HG03159 (cell line): ENCODE measurements at regions not wholly inside any gene's neighbourhood (a gene's known extent, or its start where the extent isn't known, plus 50 kb on each side); places are given as distances from the start of the nearest gene placed in this dataset.

Experiments
- ATAC-seq: cut with Tn5 transposase; IDR thresholded peaks from one replicate; pipeline ENCODE4 v1.9.1; 2021; ENCODE audit warnings: mild to moderate bottlenecking, moderate library complexity; ENCODE audit not compliant: unreplicated experiment

GRCh38 chr22:49159711-49160110, 668.0 kb downstream of the BRD1 start:
- ATAC-seq: no peak

DNA sequence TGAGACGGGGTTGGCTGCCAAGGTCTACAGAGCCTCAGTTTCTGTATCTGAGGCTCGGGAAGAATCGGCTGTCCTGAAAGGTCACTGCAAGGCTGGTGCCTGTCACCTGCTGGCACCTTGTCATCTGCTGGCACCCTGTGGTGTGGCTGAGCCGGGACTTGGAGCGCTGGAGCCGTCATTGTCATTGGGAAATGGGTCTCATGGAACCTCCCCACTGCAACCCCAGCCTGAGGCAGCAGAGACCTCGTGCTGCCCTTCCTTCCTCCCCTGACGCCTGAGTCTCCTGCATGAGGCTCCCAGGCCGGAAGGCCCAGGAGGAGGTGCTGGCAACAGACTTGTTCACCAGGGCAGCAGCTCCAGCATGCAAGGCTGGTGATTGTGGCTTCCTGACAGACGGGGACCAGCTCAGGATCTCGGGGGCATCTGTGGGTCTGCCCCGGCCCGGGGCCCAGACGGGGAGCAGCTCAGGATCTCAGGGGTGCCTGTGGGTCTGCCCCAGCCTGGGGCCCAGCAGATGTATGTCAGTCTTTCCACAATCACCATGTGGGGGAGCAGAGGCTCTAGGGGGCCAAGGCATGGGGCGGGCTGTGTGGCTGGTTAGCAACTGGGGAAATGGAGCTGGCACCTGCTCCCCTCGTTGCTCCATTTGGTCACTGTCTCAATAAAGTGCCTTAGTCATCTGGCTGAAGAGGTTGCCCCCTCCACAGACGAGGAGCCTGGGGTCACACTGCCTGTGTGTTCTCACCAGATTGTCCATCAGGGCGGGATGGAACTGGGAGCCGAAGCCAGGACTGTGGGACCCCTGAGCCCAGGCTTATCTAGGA, 668.7 kb downstream of the BRD1 start:
- no peak for ATAC-seq

DNA sequence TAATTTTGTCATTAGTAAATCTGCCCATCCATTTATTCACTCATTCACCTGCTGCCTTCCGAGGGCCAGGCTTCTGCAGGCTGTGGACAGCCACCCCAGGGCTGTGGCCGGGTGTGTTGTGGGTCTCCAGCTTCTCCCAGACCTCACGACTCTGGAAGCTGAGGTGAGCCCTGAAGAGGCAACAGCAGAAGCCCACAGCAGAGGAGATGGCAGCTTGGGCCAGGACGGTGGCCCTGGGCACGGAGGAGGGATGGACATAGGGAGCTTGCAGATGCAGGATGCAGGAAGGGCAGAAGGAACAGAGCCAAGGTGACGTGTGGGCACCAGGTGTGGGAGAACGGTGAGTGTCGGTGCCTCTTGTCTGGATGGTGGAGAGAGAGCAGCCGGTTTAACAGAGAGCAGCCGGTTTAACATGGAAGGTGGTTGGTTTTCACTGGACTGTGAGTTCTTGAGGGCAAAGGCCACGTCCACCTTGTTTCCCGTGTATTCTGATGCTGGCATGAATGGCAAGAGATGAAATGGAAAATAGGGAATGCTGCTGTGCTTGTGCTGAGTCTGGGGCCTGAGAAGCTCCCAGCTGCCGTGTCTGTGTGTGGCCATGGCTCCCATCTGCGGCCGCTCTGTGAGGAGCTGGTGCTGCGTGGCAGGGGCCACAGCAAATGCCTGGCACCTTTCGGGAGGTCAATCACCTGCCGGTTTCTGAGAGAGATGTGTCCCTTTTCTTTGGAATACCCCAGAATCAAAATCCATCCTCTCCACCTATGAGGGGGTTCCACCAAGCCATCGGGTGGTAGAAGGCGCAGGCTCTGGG, 669.9 kb downstream of the BRD1 start:
- no peak for ATAC-seq

DNA sequence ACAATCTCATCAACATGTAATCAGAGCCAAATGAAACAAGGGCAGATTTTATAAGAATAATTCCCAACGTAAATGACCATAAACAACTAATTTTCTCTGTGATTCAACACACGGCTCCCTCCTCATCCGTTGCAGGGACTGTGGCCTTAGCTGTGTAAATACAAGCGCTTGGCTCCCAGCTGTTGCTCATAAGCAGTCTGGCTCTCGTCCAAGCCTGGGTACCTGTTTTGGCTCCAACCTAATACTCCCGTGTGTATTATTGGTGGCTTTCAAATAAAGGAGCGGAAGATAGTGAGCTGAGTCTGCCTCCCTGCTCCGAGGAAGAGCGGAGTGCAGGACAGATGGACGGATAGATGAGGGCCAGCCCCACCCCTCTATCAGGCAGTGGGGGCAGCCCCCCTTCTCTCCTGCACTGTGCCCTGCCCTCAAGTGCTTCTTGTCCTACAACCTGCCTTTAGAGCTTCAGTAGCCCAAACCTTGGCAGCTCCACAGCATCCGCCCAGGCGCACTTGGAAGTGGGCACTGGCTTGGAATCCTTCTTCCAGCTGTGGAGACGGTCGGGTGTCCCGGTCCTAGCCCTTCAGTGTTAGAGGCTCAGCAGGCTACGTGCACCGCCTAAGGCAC, 670.9 kb downstream of the BRD1 start:
- no peak for ATAC-seq

GRCh38 chr22:49155770-49156580, 671.7 kb downstream of the BRD1 start:
- no peak for ATAC-seq

GRCh38 chr22:49155039-49155769, 672.5 kb downstream of the BRD1 start:
- no peak for ATAC-seq

- no peak for ATAC-seq
Measured at GRCh38 chr22:49154433-49154832, 673.2 kb downstream of the BRD1 start.

DNA sequence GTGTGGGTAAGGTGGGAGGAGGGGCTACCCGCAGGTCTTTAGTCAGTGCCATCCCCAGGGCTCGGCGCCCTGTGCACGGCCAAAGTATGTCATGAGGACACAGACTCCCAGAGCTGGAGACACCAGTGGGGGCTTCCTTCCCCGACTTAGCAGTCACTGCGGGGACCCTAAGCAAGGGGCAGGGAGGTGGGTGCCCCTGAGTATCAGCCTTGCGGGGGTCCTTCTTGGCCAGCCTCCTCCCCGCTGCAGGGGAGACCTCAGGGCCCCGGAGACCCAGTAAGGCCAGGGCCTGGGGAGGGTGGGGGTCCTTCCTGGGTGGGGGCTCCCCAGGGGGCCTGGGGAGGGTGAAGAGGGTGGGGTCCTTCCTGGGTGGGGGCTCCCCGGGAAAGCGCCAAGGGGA, 673.8 kb downstream of the BRD1 start:
- ATAC-seq: no peak

GRCh38 chr22:49152939-49153770, 674.5 kb downstream of the BRD1 start:
- no peak for ATAC-seq

GRCh38 chr22:49152127-49152938, 675.3 kb downstream of the BRD1 start:
- ATAC-seq: no peak

- ATAC-seq: no peak
Measured at GRCh38 chr22:49151256-49152126, 676.2 kb downstream of the BRD1 start.

- no peak for ATAC-seq
Measured at GRCh38 chr22:49150801-49151221, 676.9 kb downstream of the BRD1 start.

DNA sequence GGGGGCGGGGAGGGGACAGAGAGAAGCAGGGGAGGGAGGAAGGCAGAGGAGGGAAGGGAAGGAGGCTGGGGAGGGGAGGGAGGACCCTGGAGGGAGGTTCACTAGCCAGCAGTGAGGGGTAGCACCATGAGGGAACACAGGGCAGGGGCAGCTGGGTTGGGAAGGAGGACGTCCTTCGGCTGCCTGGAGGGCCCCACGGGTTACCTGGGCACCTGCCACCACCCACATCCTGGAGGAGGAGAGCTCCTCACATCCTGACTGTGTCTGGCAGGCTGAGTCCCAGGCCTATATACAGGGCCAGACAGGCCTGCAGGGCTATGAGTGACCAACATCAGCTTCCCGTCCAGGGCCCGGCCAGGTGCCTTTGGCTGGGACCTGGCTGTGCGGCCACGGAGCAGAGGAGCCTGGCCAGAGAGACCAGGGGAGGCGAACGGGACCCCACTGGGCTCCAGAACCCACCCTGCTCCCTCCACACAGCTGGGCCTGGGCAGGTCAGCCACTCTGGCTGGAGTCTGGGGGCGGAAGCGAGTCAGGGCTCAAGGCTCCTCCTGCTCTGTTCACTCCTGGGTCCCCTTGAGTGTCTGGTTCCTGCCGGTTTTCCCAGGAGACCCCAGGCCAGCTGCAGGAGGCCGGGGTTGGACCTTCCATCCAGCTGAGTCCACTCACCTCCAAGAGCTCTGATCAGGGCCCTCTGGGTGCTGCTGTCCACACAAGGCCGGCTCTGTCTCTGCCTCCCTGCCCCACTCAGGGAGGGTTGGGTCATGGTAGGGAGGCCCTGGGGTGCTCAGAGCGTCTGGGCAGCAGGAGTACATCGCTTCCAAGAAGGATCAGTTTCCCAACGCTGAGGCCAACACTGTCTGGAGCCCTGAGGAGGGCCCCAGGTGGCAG, 677.7 kb downstream of the BRD1 start:
- ATAC-seq: no peak

GRCh38 chr22:49148895-49149418, 678.7 kb downstream of the BRD1 start:
- ATAC-seq: no peak

DNA sequence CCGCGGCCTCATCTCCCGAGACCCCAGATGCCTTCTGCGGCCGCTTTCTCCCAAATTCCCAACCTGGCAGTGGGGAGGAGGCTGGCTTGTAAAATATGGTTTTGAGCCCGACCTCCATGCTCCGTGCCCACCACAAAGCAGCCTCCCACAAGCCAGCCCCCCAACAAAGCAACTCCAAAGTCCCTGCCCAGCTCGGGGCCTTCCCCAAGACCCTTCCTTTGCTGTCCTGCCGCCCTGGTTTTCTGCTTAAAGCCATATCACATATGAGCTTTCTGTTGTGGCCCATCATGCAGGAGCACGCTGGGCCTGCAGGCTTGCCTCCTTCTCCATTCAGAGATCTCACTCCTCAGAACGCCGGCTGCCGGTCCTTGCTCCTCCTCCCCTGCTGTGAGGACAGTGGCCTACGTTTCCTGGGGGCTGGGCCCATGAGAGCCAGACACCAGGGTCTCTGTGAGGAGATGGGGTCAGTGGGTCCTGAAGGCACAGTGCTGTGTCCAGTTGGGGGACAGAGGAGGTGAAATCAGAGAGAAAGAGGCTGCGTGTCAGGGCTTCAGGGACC, 680.0 kb downstream of the BRD1 start:
- no peak for ATAC-seq

DNA sequence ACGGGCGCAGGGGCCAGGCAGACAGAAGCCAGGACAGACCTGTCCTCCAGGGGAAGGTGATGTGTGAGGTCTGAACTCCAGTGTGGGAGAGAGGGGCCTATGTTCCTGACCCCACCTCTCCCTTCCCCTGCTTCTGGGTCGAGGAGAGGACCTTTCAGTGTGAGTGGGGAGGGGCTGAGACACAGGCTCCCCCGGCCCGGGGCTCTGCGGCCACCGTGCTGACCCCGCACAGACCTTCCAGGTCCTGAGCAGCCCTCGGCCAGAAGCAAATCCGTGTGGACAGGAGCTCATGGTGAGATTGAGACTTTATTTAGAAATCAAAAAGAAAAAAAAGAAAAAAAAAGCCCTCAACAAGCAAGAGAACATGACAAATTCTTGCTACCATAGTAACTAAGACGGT, 680.5 kb downstream of the BRD1 start:
- no peak for ATAC-seq
